HS-27A (cell line): ENCODE measurements at regions not wholly inside any gene's neighbourhood (a gene's known extent, or its start where the extent isn't known, plus 50 kb on each side); places are given as distances from the start of the nearest gene placed in this dataset.

Experiments used
- DNase-seq: peaks from one replicate; pipeline ENCODE4 v3.0.0-alpha.2; 2012; ENCODE audit warnings: low read depth, missing footprints

DNA sequence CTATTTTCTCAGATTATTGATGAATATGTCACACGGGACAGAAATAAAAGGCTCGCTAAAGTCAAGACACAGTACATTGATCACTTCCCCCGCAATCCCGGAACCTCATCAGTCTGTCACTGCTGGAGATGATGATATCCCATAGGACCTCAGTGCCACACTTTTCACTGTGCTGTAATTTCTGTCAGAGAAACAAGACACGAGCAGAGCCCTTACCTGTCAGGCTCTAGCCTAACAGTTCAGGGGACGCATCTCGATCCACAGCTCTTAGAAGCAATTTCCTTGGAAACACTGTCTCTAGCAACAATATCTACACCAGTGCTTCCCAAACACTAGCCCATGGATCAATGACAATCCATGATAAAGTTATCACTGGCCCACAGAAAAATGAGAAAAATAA lies 140.0 kb downstream of the GRIN2B start:
- no peak for DNase-seq

- no peak for DNase-seq
Observed at GRCh38 chr12:13839365-13840336, 141.8 kb downstream of the GRIN2B start.

DNA sequence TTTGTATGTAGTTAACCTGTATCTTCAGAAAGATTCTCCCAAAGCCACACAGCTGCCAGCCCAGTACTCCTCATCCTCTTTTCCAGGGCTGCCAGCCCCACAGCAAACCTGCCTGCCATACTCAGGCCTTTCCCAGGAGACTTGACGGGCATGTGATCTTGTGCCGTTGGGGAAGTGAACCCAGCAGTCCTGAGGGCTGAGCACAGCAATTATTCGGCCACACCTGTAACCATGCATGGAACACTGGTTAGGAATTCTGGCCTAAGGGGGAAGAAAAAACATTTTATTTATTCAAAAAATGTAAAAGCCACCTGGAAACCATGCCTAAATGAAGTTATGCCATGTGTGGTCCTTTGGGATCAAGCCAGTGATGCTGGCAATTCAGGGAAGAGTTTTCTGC lies 145.3 kb downstream of the GRIN2B start:
- no peak for DNase-seq

- no peak for DNase-seq
Observed at GRCh38 chr12:13835652-13836051, 145.8 kb downstream of the GRIN2B start.

DNA sequence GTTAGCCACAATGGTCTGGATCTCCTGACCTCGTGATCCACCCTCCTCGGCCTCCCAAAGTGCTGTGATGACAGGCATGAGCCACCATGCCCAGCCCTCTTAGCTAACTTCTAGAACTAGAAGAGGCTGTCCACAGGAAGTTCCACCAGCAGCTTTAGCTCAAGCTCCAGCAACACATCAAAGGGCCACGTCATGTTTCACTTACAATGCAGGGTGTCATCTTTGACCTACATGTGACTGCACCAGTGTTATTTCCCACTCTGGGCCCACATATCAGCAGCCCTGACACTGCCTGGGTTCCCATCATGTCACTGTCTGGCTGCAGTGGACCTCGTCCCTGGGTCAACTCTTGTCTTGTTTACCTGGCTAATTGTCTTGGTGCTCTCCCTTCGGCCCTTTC lies 147.2 kb downstream of the GRIN2B start:
- DNase-seq, result no peak

DNA sequence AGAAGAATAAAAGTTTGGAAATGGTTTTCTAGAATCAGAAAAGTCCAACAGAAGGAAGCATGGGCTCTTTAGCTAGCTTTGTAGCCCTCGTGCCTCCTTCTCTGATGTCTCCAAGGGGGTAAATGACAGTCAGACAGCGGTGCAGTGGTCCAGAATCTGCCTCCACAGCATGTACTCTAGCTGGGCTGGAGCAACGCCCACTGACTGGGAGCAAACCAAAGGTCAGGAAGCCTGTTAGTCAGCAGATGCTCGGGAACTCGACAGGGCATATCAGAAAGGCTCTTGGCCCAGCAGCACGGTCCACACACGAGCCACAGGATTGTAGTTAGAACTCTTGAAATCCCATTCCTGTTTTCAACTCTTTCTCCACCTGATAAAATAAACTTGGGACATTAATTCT lies 164.3 kb downstream of the GRIN2B start:
- no peak for DNase-seq

DNA sequence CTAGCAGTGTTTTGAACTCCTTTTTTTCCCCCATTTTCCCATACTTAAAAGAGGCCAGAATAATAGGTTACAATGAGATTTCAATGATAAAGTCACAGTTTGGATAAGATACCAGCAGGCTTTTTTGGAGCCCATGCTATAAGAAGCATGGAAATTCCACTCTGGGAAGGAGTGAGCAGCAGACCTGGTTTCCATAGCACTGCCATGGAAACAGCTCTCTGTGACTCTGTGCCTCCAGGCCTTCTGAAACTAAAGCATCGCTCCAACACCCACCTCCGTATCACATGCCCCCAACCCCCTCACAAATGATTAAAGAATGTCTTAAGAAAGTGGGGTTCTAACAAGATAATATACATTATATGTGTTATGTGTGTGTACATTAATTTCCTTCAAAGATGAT lies 165.0 kb downstream of the GRIN2B start:
- no peak for DNase-seq

GRCh38 chr12:13812168-13812567 lies 169.2 kb downstream of the GRIN2B start:
- no peak for DNase-seq

DNA sequence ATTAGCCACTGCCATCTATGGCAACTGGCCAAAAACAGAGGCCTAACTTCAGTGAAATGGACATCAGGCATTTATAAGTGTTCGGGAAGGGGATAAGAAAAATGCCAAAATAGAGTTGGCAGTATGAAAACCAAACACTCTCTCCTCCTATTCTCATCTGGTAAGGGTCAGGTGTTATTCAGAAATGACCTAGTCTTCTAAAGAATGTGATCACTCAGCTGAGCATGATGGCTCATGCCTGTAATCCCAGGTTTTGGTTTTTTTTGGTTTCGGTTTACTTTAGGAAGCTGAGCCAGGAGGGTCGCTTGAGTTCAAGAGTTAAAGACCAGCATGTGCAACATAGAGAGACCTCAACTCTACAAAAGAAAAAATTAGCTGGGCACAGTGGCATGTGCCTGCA lies 170.3 kb downstream of the GRIN2B start:
- DNase-seq, result no peak

DNA sequence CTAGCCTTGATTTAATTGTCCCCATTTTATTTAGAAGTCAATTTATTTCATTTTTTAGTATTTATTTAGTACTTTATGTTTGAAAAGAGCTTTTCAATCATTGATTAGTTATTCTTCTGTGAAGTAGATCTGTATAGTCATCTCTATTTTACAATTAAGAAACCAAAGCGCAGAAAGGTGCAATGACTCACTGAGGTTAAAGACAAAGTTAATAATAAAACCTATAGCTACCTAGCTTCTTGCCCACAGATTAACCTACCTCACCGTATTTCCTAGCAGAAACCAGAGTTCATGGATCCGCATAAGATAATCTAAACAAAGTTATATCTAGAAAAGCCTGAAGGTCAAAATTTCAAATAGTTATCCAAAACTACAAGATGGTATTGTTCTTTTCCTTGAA lies 176.4 kb downstream of the GRIN2B start:
- DNase-seq, result no peak

DNA sequence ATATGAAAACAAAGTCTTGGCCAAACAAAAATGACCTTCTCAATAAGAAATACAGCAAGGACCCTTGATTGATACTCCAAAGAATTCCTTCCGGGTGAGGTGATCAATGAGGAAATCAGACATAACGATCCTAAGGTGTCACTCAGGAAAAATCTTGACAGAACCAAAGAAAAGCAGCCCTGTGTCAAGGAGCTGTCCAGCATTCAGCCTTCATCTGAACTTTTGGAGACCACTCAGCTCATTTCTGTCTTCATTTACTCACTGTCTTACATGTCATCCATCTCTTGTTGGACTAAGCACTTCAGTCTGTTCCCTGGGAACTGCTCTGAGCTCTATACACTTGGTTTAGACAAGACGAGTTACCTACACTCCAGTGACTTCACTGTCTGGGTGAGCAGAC lies 179.9 kb downstream of the GRIN2B start:
- no peak for DNase-seq

- DNase-seq, result no peak
Observed at GRCh38 chr12:13799574-13799973, 181.8 kb downstream of the GRIN2B start.

DNA sequence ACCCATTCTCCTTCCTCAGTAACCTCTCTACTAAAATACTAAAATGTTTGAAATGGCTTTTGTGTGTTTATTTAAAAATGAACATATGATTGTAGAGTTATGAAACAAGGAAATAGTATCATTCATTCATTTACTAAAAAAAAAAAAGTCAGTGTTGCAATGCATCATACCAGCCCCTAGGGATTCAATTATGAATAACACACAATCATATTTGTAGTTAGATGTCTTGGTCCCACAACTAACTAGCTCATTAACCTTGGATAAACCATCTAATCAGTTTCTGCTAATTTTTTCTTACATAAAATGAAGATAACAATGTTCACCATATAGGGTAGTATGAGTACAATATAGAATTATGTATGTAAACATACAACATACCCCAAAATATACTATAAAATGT lies 183.2 kb downstream of the GRIN2B start:
- no peak for DNase-seq

- DNase-seq, result no peak
Observed at GRCh38 chr12:13794706-13795105, 186.7 kb downstream of the GRIN2B start.

DNA sequence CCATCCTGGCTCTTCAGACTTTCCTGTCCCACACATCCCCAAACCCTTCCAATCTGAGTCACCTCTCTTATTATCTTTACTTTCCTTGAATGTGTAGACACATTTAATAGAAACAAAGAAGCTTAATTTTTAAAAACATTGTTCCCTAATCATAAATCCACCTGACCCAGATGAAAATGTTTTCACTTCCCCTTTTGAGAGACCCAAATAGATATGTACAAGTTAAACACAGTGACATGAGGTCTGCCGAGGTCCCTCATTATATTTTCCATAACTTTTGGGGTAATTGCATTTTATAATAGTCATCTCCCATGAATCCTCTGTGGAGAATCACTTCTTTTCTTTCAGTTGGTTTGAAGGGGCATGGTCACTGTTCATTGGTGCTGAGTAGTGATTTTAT lies 191.1 kb downstream of the GRIN2B start:
- DNase-seq, result no peak

DNA sequence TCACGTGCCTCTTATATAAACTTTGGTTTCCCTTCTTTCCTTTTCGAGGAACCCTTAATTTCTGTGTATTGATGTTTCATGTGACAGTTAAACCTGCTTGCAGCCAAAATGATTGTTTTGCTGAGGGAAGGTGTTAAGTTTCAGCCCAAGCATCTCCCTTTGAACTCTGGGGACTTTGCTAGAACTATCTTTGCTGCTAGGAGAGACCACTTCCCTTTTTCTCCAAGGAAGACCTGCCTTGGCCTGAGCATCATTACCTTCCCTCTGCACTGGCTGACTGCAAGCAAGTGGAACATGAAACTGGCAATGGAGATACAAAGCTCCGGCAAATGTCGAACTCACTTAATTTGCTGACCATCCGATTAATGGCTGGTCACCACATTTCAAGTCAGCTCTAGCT lies 192.8 kb downstream of the GRIN2B start:
- no peak for DNase-seq

- no peak for DNase-seq
Observed at GRCh38 chr12:13786646-13787045, 194.8 kb downstream of the GRIN2B start.

DNA sequence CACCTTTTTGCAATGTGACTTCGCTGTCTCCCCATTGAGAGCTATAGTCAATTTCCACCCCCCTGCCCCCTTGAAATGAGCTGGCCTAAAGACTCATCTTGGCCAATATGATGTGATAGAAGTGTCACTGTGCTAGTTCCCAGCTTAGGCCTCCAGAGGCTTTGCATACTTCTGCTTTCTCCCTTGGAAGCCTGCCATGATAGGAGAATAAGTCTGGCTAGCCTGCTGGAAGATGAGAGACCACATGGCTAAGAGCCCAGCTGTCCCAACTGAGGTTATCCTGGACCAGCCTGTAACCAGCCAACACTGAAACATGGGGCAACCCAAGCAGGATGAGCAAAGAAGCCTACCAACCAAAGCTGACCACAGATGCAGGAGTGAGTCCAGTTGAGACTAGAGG lies 196.9 kb downstream of the GRIN2B start:
- no peak for DNase-seq

DNA sequence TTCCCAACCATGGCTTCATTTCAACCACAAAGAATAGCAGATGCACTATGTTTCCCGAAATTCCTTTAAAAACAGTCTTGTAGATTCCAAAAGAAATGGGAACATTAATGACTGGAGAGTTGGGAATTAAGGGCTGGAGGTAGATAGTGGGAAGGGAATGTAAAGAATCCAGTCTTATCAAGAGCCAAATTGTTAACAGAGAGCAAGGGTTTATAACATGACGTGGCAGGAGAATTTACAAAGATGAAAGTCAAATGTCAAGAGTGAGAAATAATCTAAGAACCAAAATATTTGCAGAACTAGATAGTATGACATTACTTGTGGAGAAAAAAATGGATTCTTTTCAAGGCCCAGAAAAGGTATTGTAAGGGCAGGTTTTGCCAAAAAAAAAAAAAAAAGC lies 200.9 kb downstream of the GRIN2B start:
- no peak for DNase-seq

GRCh38 chr12:13777374-13777773 lies 204.0 kb downstream of the GRIN2B start:
- DNase-seq, result no peak

DNA sequence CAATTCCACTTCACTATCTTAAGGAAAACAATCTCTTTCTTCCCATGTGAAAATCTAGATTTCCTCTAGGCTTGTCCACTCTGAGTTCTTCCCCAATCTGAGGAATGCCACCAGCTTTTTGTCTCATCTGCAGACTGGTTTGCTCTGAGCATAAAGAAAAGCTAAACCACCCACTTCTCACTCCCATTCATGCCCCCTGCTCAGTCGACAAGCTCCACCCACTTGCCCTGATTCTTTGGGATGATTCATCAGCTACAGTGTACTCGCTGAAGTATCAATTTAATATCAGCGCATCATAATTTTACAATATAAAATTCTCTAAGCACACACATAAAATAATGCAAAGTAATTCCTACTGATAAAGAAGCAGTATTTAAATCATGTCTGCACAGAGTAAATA lies 209.1 kb downstream of the GRIN2B start:
- DNase-seq, result no peak

DNA sequence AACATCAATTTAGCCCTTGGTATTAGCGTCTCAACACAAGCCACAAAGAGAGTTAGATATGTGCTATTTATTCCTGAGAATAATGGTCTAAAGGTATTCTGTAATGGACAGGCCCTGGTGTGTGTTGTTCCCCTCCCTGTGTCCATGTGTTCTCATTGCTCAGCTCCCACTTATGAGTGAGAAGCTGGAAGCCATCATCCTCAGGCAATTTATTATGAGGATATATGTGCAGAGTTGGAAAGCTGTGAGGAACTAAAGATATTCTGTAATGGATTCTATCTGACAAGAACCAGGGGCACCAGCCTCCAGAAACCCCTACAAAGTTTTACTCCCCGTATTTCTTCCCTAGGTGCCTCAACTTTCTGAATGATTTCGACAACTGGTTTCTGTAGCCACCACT lies 210.8 kb downstream of the GRIN2B start:
- DNase-seq, result no peak

DNA sequence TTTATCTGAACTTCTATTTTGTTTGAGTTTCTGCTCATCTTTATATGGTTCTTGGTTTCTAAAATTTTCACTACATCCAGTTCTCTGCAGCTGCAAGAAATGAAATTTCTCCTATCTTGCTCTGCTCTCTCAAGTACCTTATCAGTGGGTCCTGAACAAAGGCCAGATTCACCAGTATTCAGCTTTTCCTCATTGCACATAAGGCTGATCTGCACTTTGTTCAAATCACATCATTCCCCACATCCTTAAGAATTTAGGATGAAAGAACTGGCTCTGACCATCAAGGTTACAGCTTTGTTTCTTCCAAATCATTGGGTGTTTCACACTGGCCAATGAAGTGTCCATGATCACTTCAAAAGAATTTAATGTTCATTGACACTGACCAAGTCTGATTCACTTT lies 211.4 kb downstream of the GRIN2B start:
- no peak for DNase-seq

DNA sequence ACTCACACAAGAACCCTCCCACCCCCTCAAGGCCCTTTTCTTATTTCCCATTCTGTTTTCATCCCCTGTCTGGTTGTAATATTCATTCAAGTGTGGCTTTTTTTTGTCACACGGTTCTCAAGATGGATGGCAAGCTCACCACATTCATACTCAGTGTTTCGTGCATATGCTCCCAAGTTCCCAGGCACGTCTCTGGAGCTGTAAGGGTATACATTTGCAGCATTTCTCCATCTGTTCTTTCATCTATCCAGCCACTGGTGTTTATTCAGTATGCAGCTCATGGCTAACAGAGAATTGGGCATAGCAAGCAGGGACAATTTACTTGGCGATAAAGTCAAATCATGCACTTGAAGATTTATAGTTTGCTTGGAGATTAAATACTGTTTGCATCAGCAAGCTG lies 212.1 kb downstream of the GRIN2B start:
- DNase-seq, result no peak
